ENCODE measurements at regions not wholly inside any gene's neighbourhood (a gene's known extent, or its start where the extent isn't known, plus 50 kb on each side); places are given as distances from the start of the nearest gene placed in this dataset.

DNA sequence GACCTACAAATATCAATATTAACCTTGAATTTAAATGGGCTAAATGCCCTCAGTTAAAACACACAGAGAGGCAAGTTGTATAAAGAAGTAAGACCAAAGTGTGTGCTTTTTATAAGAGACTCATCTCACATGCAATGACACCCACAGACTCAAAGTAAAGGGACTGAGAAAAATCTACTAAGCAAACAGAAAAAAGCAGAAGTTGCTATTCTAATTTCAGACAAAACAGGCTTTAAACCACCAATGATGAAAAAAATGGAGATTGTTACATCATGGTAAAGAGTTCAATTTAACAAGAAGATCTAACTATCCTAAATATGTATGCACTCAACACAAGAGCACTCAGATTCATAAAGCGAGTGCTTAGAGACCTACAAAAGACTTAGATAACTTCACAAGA is 741.9 kb upstream of the MARCKS start:
- TF ChIP-seq, protein P1, sequence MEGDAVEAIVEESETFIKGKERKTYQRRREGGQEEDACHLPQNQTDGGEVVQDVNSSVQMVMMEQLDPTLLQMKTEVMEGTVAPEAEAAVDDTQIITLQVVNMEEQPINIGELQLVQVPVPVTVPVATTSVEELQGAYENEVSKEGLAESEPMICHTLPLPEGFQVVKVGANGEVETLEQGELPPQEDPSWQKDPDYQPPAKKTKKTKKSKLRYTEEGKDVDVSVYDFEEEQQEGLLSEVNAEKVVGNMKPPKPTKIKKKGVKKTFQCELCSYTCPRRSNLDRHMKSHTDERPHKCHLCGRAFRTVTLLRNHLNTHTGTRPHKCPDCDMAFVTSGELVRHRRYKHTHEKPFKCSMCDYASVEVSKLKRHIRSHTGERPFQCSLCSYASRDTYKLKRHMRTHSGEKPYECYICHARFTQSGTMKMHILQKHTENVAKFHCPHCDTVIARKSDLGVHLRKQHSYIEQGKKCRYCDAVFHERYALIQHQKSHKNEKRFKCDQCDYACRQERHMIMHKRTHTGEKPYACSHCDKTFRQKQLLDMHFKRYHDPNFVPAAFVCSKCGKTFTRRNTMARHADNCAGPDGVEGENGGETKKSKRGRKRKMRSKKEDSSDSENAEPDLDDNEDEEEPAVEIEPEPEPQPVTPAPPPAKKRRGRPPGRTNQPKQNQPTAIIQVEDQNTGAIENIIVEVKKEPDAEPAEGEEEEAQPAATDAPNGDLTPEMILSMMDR (IDR thresholded peaks at IDR 0.05; ENCODE audit: low read depth, low read length): no peak
- H3K4me3 ChIP-seq (ENCODE audit: low read depth, low read length): no peak overlapping the region

DNA sequence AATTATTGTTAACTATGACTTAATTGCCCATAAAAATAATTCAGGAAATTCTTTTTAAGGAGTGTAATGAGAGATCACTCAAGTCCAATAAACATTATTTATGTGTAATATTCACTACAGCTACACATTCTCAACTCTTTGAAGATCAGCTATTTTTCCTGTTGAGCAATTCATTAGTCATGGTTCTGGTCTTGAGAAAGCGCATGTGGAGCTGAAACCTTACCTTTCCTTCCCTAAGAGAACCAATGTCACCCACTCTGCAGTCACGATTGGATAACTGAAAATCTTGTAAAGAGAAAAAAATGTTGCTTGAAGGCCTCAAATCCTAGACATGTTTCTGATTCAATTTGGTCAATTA is 736.9 kb upstream of the MARCKS start:
- H3K4me3 ChIP-seq (ENCODE audit: low read depth, low read length): no peak overlapping the region
- TF ChIP-seq, protein P1 (IDR thresholded peaks at IDR 0.05; ENCODE audit: low read depth, low read length): no peak

DNA sequence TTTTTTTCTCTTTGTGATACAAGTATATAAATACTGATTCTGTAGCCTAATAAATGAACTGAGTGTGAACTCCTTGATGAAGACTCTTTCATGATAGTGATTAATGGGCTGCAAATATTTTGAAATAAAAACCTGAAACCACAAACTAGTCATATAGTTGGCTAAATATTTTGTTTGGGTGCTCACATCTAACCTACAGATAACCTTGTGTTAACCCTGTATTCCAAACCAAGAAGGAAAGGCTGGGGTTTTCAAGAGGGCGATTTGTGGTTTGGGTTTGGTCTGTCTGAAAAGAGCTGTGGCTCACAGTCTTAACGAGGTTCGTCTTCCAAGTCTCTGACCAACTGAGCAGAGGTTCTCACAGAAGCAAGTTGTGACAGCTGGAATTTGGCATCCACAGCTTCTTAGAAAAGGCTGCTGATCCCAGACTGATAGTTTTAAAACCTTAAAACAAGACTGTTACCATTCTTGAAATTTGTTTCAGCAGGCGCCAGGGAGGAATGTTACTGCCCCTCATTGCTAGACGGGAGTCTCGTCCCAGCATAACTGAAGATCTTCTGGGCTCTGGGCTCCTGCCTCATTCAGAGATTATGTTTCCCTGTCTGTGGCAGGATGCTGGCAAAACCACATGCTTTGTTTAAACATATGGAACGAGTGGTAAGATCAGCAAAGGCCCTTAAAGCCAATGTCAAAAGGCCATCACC is 736.4 kb upstream of the MARCKS start:
- TF ChIP-seq, protein P1 (IDR thresholded peaks at IDR 0.05; ENCODE audit: low read depth, low read length): no peak
- no peak overlapping the region for H3K4me3 ChIP-seq (ENCODE audit: low read depth, low read length)

DNA sequence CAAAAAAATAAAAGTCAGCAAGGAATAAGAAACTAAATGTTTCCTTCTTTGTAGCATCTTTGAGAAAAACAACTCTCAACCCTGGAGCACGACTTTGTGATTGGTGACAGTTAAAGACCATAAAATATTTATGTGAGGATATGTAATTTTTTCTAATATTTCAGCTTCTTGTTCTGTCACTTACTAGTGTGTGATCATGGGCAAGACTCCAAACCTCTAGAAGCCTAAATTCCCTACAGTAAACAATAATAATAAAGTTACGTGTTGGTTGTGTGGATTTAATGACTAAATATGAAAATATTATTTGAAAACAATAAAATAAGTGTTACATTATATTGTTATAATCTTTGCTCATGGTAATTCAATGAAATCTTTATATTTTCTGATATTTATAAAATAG is 735.6 kb upstream of the MARCKS start:
- no peak overlapping the region for H3K4me3 ChIP-seq (ENCODE audit: low read depth, low read length)
- TF ChIP-seq, protein P1 (IDR thresholded peaks at IDR 0.05; ENCODE audit: low read depth, low read length): no peak

DNA sequence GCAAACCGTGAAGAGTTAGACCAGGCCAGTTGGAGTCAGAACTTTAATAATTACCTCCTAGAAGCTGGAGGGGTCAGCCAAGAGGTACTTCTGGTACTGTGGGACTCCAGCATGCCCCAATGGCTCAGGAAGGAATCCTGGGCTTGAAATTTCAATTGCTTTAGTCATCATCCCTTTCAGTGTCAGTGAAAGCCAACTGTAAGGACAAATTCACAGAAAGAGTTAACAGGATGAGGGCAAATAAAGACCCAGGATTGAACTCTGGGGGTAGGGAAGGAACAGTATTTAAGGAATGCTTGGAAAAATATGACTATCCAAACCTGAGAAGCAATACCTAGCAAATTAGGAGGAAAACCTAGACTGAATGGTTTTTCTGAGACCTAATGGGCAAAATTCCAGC is 735.1 kb upstream of the MARCKS start:
- H3K4me3 ChIP-seq (ENCODE audit: low read depth, low read length): no peak overlapping the region

DNA sequence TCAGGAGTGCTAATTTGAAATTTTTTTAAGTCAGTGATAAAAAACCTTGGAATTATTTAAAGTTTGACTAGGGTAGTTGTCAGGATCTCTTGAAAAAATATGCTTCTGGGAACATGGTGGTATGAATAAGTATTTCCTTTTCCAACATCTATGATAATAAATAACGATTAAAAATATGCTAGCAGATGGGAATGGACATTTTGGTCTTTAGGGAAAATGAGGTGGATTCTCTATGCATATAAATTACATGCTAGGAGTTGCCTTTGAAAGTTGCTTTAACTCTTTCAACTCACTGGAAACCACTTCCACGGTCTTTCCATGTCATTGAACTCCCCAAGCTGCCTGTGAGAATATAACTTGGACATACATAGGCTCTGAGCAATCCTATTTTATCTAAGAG is 731.5 kb upstream of the MARCKS start:
- TF ChIP-seq, protein P1 (IDR thresholded peaks at IDR 0.05; ENCODE audit: low read depth, low read length): no peak
- H3K4me3 ChIP-seq (ENCODE audit: low read depth, low read length): no peak overlapping the region

More for the DNA sequence above, 735.1 kb upstream of the MARCKS start:
- TF ChIP-seq, protein P1 (IDR thresholded peaks at IDR 0.05; ENCODE audit: low read depth, low read length): peak; percentile 42

DNA sequence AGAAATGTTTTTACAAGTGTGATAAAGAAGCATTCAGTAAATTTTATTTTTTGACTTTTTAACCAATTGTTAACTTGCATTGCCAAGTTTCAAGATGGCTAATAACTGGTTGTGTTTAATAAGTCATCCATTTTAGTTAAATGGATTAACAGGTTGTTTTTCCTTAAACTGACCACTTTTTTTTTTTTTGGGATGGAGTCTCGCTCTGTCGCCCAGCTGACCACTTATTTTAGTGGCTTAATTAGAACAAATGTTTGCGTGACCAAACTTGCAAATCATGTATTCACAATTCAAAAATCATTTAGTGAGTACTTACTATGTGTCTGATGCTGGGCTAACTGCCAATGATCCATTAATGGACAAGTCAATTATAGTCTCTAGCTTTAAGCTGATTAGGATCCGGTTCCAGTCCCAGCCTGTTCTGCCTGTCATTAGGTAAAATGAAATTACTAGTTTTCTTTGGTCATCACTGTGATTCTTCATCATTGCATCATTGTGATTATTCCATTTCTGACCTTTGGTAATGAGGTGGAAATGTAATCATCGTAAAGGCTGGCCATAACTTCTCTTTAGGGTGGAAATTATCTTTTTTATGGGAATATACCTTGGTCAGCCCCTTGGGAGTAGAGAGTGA is 729.2 kb upstream of the MARCKS start:
- TF ChIP-seq, protein P1 (IDR thresholded peaks at IDR 0.05; ENCODE audit: low read depth, low read length): no peak
- no peak overlapping the region for H3K4me3 ChIP-seq (ENCODE audit: low read depth, low read length)
